ENCODE measurements at regions not wholly inside any gene's neighbourhood (a gene's known extent, or its start where the extent isn't known, plus 50 kb on each side); places are given as distances from the start of the nearest gene placed in this dataset.

GRCh38 chr14:76320975-76321374, 55.0 kb upstream of the ESRRB start:
- TF ChIP-seq, protein P1, sequence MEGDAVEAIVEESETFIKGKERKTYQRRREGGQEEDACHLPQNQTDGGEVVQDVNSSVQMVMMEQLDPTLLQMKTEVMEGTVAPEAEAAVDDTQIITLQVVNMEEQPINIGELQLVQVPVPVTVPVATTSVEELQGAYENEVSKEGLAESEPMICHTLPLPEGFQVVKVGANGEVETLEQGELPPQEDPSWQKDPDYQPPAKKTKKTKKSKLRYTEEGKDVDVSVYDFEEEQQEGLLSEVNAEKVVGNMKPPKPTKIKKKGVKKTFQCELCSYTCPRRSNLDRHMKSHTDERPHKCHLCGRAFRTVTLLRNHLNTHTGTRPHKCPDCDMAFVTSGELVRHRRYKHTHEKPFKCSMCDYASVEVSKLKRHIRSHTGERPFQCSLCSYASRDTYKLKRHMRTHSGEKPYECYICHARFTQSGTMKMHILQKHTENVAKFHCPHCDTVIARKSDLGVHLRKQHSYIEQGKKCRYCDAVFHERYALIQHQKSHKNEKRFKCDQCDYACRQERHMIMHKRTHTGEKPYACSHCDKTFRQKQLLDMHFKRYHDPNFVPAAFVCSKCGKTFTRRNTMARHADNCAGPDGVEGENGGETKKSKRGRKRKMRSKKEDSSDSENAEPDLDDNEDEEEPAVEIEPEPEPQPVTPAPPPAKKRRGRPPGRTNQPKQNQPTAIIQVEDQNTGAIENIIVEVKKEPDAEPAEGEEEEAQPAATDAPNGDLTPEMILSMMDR (optimal IDR thresholded peaks at IDR 0.05 in 1 of 3, IDR thresholded peaks at IDR 0.05 in 1 of 3, conservative IDR thresholded peaks at IDR 0.05 in 1 of 3; ENCODE audit: extremely low read depth in 1 of 3, insufficient read depth in 2 of 3, low read length in 3 of 3), result no peak
- TF ChIP-seq EZH2 (IDR thresholded peaks at IDR 0.05; ENCODE audit: low read length), result no peak

Measured in keratinocyte (primary cell).